Keratinocyte (primary cell): ENCODE measurements at regions not wholly inside any gene's neighbourhood (a gene's known extent, or its start where the extent isn't known, plus 50 kb on each side); places are given as distances from the start of the nearest gene placed in this dataset.

Experiments used
- DNase-seq: peaks from one replicate; pipeline ENCODE4 v3.0.0-alpha.2; 2011; ENCODE audit warnings: low read depth, missing footprints, low spot score
- FAIRE-seq: peaks from 2 replicates; lab custom pipeline; 2011; peaks lifted over from hg19 to GRCh38; lab: Jason Lieb, UNC
- H2AFZ ChIP-seq: 2 replicates; pipeline ENCODE4 v1.6.0; 2012; ENCODE audit warnings: low read length, control low read depth, inconsistent platforms; ENCODE audit not compliant: control insufficient read depth
- H3K27ac ChIP-seq: 2 replicates; pipeline ENCODE4 v1.5.1; 2011; ENCODE audit warnings: low read length; ENCODE audit not compliant: control insufficient read depth, insufficient read depth
- H3K27me3 ChIP-seq: 3 replicates; pipeline ENCODE4 v1.6.0; 2011; ENCODE audit warnings: low read length; ENCODE audit not compliant: control insufficient read depth, insufficient read depth; ENCODE audit errors: extremely low read depth
- H3K36me3 ChIP-seq, 2 experiments: 2 replicates in 1 of 2; 3 replicates in 1 of 2; pipeline ENCODE4 v1.5.1; 2011; ENCODE audit warnings: low read length in 2 of 2, mild to moderate bottlenecking in 1 of 2; ENCODE audit not compliant: control insufficient read depth in 2 of 2, insufficient read depth in 2 of 2; ENCODE audit errors: extremely low read depth in 1 of 2
- H3K4me1 ChIP-seq: 3 replicates; pipeline ENCODE4 v1.5.1; 2011; ENCODE audit warnings: low read length; ENCODE audit not compliant: control insufficient read depth, insufficient read depth; ENCODE audit errors: extremely low read depth
- H3K4me2 ChIP-seq: 3 replicates; pipeline ENCODE4 v1.6.0; 2011; ENCODE audit warnings: low read depth, low read length; ENCODE audit not compliant: control insufficient read depth, insufficient read depth; ENCODE audit errors: extremely low read depth
- H3K4me3 ChIP-seq, 3 experiments: fragments of 200-600 bp in 1 of 3; sonication (generic) in 1 of 3; 2 replicates in 2 of 3; 3 replicates in 1 of 3; pipeline ENCODE4 v1.5.1; 2011 to 2016; ENCODE audit warnings: low read length in 3 of 3, mild to moderate bottlenecking in 3 of 3, control low read depth in 2 of 3, inconsistent platforms in 1 of 3, low read depth in 1 of 3, mixed read lengths in 1 of 3, mixed run types in 1 of 3, moderate library complexity in 1 of 3; ENCODE audit not compliant: control insufficient read depth in 2 of 3, insufficient read depth in 2 of 3; ENCODE audit errors: extremely low read depth in 1 of 3
- H3K79me2 ChIP-seq: 2 replicates; pipeline ENCODE4 v1.6.0; 2012; ENCODE audit warnings: low read length; ENCODE audit not compliant: control insufficient read depth, insufficient read depth
- H3K9ac ChIP-seq: 3 replicates; pipeline ENCODE4 v1.6.0; 2011; ENCODE audit warnings: low read length; ENCODE audit not compliant: control insufficient read depth, insufficient read depth; ENCODE audit errors: extremely low read depth
- H3K9me1 ChIP-seq: 3 replicates; pipeline ENCODE4 v1.6.0; 2011; ENCODE audit warnings: low read length; ENCODE audit not compliant: control insufficient read depth, insufficient read depth; ENCODE audit errors: extremely low read depth
- H3K9me3 ChIP-seq: 2 replicates; pipeline ENCODE4 v1.5.1; 2012; ENCODE audit warnings: low read depth, low read length; ENCODE audit not compliant: control insufficient read depth
- H4K20me1 ChIP-seq: 3 replicates; pipeline ENCODE4 v1.6.0; 2011; ENCODE audit warnings: low read length; ENCODE audit not compliant: control insufficient read depth, insufficient read depth; ENCODE audit errors: extremely low read depth
- CTCF ChIP-seq, 3 experiments: IDR thresholded peaks in 1 of 3; conservative IDR thresholded peaks in 1 of 3; optimal IDR thresholded peaks in 1 of 3; 2 replicates in 2 of 3; 3 replicates in 1 of 3; pipeline versions ENCODE3 to v1.5.1; 2011; ENCODE audit warnings: low read length in 3 of 3, mild to moderate bottlenecking in 3 of 3, moderate library complexity in 2 of 3, control low read depth in 1 of 3, inconsistent platforms in 1 of 3; ENCODE audit not compliant: insufficient read depth in 2 of 3; ENCODE audit errors: extremely low read depth in 1 of 3
- EZH2 ChIP-seq: IDR thresholded peaks from one replicate; pipeline ENCODE4 v1.6.1; 2012; ENCODE audit warnings: inconsistent platforms, mild to moderate bottlenecking, low read length, moderate library complexity
- dilution Hi-C: fragments of 300-500 bp; cut with MboI; formaldehyde crosslinking; loops from one replicate; pipeline ENCODE4 v1.7.0; 2020; ENCODE audit warnings: low sequenced_read_pairs; ENCODE audit not compliant: extremely low pct_ligation_motif_present

- DNase-seq (no peak), FAIRE-seq (no peak)
- no peak overlapping the region for H2AFZ ChIP-seq
- H3K4me2 ChIP-seq: no peak overlapping the region
- H4K20me1 ChIP-seq: no peaks in the 10 kb centered on the region
- no peaks in the 10 kb centered on the region for H3K27me3 ChIP-seq
- H3K9me1 ChIP-seq: no peaks in the 10 kb centered on the region
- TF ChIP-seq EZH2 (no peak), CTCF (optimal IDR thresholded peaks at IDR 0.05 in 1 of 3, IDR thresholded peaks at IDR 0.05 in 1 of 3, conservative IDR thresholded peaks at IDR 0.05 in 1 of 3; ENCODE audit: extremely low read depth in 1 of 3, insufficient read depth in 2 of 3, low read length in 3 of 3) (no peak)
- dilution Hi-C loops: no loop called here
- H3K9ac ChIP-seq: no peak overlapping the region
- peaks cover 76% of the 10 kb centered on the region for H3K9me3 ChIP-seq
- H3K4me3 ChIP-seq: no peak overlapping the region
- H3K4me1 ChIP-seq: no peaks in the 10 kb centered on the region
- no peaks in the 10 kb centered on the region for H3K36me3 ChIP-seq
- H3K79me2 ChIP-seq: no peaks in the 10 kb centered on the region
- no peak overlapping the region for H3K27ac ChIP-seq
These were observed 190.1 kb downstream of the GOLGA6L6 start for GRCh38 chr15:20351448-20351971.

- no peaks in the 10 kb centered on the region for H3K9me1 ChIP-seq
- no peak for FAIRE-seq
- peaks cover 77% of the 10 kb centered on the region for H3K9me3 ChIP-seq
- dilution Hi-C loops: no loop called here
- H3K27me3 ChIP-seq: no peaks in the 10 kb centered on the region
- H3K4me1 ChIP-seq: no peaks in the 10 kb centered on the region
- no peak overlapping the region for H3K4me2 ChIP-seq
- no peaks in the 10 kb centered on the region for H3K79me2 ChIP-seq
- H4K20me1 ChIP-seq: no peaks in the 10 kb centered on the region
- H3K9ac ChIP-seq: no peak overlapping the region
- H3K4me3 ChIP-seq: no peak overlapping the region
- no peak for DNase-seq
- H3K27ac ChIP-seq: no peak overlapping the region
- H2AFZ ChIP-seq: no peak overlapping the region
- H3K36me3 ChIP-seq: no peaks in the 10 kb centered on the region
- no peak for TF ChIP-seq CTCF (optimal IDR thresholded peaks at IDR 0.05 in 1 of 3, IDR thresholded peaks at IDR 0.05 in 1 of 3, conservative IDR thresholded peaks at IDR 0.05 in 1 of 3; ENCODE audit: extremely low read depth in 1 of 3, insufficient read depth in 2 of 3, low read length in 3 of 3)
- TF ChIP-seq EZH2: no peak
These were observed 191.7 kb downstream of the GOLGA6L6 start for GRCh38 chr15:20349774-20350498.
